SIG-M5 treated with dmso at 0.1 percent for 504 hours (cell line): ENCODE measurements at regions not wholly inside any gene's neighbourhood (a gene's known extent, or its start where the extent isn't known, plus 50 kb on each side); places are given as distances from the start of the nearest gene placed in this dataset.
A peak's percentile ranks its signal among the peaks of the same experiment; 100 is the strongest.
"Not testable (repeated sequence)": the region's sequence is repeated elsewhere in the genome, so short reads cannot be mapped to it uniquely, and the experiment has no call there.

Experiments
- DNase-seq: peaks from one replicate; lab custom pipeline; 2025; ENCODE audit not compliant: unreplicated experiment; lab: John Stamatoyannopoulos, UW

- not testable (repeated sequence) for DNase-seq
Measured at GRCh38 chr6:71686021-71686677, 200.2 kb upstream of the RIMS1 start.

- DNase-seq = no peak
Measured at GRCh38 chr6:71698702-71699101, 187.6 kb upstream of the RIMS1 start.

- peak; percentile 1 for DNase-seq
Measured at GRCh38 chr6:71706523-71706922, 179.8 kb upstream of the RIMS1 start.

- DNase-seq = no peak
Measured at GRCh38 chr6:71707059-71707458, 179.3 kb upstream of the RIMS1 start.

- DNase-seq = no peak
Measured at GRCh38 chr6:71720705-71721104, 165.6 kb upstream of the RIMS1 start.

GRCh38 chr6:71721642-71722041, 164.7 kb upstream of the RIMS1 start:
- no peak for DNase-seq

- no peak for DNase-seq
Measured at GRCh38 chr6:71722736-71723135, 163.6 kb upstream of the RIMS1 start.

GRCh38 chr6:71724456-71725125, 161.8 kb upstream of the RIMS1 start:
- no peak for DNase-seq

- DNase-seq = no peak
Measured at GRCh38 chr6:71725126-71725470, 161.3 kb upstream of the RIMS1 start.

GRCh38 chr6:71726121-71726520, 160.2 kb upstream of the RIMS1 start:
- DNase-seq = no peak

- peak; percentile 65 for DNase-seq
Measured at GRCh38 chr6:71727632-71728294, 158.6 kb upstream of the RIMS1 start.

- no peak for DNase-seq
Measured at GRCh38 chr6:71730284-71730683, 156.1 kb upstream of the RIMS1 start.

GRCh38 chr6:71733970-71734899, 152.1 kb upstream of the RIMS1 start:
- DNase-seq = no peak

- DNase-seq = no peak
Measured at GRCh38 chr6:71737953-71738352, 148.4 kb upstream of the RIMS1 start.

GRCh38 chr6:71745525-71745924, 140.8 kb upstream of the RIMS1 start:
- DNase-seq = no peak

GRCh38 chr6:71766146-71766760, 120.1 kb upstream of the RIMS1 start:
- no peak for DNase-seq

- no peak for DNase-seq
Measured at GRCh38 chr6:71766796-71767195, 119.6 kb upstream of the RIMS1 start.

- DNase-seq = no peak
Measured at GRCh38 chr6:71768356-71768755, 118.0 kb upstream of the RIMS1 start.

GRCh38 chr6:71808865-71809264, 77.5 kb upstream of the RIMS1 start:
- no peak for DNase-seq

- DNase-seq = no peak
Measured at GRCh38 chr6:71810880-71811279, 75.5 kb upstream of the RIMS1 start.

- no peak for DNase-seq
Measured at GRCh38 chr6:71822625-71823024, 63.7 kb upstream of the RIMS1 start.
